GM12874 (cell line): ENCODE measurements at regions not wholly inside any gene's neighbourhood (a gene's known extent, or its start where the extent isn't known, plus 50 kb on each side); places are given as distances from the start of the nearest gene placed in this dataset.

Source experiments
- TF ChIP-seq, protein P1 (sequence below): IDR thresholded peaks from 2 replicates; pipeline ENCODE4 v1.5.1; 2011; ENCODE audit warnings: low read depth, mild to moderate bottlenecking, control low read depth, low read length, moderate library complexity; ENCODE audit not compliant: insufficient read depth

DNA sequence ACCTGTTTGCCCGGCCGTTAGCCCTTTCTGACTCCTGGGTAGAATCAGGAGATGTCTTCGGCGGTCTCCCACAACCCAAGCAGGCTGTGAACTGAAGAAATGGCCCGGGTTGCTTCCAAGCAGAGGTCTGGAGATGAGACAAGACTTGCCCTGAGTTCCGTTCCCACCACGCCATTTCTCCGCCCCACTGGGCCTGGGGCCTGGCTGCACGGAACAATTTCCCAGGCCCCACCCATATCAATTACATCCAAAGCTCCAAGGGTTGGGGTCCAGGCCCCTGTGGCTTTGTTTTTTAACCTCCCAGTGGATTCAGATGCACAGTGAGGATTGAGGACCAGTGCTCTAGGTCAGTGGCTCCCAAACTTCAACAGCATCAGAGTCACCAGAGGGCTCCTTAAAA is 214.5 kb upstream of the ARID1B start:
- TF ChIP-seq, protein P1, sequence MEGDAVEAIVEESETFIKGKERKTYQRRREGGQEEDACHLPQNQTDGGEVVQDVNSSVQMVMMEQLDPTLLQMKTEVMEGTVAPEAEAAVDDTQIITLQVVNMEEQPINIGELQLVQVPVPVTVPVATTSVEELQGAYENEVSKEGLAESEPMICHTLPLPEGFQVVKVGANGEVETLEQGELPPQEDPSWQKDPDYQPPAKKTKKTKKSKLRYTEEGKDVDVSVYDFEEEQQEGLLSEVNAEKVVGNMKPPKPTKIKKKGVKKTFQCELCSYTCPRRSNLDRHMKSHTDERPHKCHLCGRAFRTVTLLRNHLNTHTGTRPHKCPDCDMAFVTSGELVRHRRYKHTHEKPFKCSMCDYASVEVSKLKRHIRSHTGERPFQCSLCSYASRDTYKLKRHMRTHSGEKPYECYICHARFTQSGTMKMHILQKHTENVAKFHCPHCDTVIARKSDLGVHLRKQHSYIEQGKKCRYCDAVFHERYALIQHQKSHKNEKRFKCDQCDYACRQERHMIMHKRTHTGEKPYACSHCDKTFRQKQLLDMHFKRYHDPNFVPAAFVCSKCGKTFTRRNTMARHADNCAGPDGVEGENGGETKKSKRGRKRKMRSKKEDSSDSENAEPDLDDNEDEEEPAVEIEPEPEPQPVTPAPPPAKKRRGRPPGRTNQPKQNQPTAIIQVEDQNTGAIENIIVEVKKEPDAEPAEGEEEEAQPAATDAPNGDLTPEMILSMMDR = no peak

DNA sequence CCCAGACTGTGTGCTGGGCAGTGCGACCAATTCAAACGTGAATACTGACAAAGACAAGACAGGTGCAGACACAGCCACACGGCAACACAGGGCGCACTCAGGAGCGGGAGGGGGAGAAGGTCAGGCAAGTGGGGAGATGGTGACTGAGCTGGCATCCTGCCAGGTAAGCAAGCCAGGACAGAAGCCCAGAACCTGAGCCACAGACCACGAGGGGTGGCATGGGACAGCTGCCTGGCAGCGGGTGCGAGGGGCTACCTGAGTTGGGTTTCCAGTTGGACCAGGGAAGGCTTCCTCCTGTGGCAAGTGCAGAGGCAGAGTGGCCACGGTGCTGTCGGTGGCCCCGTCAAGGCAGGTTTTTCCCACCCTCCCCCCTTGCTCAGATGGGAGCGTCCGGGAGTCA is 215.2 kb upstream of the ARID1B start:
- TF ChIP-seq, protein P1 = no peak

DNA sequence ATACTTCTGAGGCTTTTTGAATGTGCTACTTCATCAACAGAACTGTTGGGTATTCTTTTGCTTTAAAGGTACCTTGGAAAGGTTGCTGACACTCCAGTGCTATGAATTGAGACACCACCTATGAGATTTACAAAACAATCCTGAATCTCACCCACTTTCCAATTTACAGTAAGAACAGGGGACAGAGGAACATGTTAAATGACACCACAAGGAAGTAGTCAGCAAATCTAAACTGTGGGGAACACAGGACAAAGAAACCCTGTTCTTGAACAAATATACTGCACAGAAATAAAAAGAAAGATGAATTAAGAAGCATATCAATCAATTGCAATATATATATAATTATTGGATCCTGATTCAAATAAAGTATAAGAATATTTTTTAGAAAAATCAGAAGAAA is 216.7 kb upstream of the ARID1B start:
- TF ChIP-seq, protein P1 = no peak

DNA sequence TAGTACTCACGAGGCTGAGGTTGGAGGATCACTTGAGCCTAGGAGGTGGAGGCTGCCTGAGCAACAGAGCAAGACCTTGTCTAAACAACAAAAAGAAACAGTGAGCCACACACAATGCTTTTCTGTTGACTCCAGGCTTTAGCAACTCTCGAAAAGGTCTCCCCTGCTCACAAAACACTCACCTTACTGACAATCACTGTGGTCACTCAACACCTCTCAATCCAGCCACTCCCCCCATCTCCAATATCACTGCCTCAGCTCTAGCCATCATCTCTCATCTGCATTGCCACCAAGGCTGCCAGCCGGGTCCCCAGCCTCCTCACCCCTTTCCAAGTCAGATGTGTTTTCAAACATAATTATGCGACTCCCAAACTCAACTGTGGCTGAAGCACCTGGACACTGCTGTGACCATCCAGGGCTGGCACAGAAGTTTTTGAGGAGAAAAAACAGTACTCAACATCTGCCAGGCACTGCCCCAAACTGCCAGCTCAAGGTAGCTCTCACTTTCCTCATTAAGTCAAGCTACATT is 218.0 kb upstream of the ARID1B start:
- TF ChIP-seq, protein P1 = no peak

DNA sequence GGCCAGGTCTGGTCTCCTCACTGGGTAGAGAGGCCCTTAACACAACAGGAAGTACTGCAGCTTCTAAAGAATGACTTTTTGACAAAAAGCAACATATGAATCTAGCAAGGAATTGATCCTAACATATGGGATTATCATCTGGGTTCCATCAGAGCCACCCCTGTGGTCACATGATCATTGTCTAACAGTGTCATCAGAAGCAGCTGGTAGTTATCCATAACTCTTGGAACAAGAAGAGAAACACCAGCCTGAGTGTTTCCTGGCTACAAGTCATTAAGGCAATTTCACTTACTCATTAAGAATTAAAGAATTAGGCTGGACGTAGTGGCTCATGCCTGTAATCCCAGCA is 219.3 kb upstream of the ARID1B start:
- TF ChIP-seq, protein P1 = no peak

GRCh38 chr6:156557251-156557910 is 219.8 kb upstream of the ARID1B start:
- TF ChIP-seq, protein P1 = no peak

- TF ChIP-seq, protein P1 = no peak
Observed at GRCh38 chr6:156556811-156557210, 220.4 kb upstream of the ARID1B start.
